ENCODE measurements at regions not wholly inside any gene's neighbourhood (a gene's known extent, or its start where the extent isn't known, plus 50 kb on each side); places are given as distances from the start of the nearest gene placed in this dataset.

DNA sequence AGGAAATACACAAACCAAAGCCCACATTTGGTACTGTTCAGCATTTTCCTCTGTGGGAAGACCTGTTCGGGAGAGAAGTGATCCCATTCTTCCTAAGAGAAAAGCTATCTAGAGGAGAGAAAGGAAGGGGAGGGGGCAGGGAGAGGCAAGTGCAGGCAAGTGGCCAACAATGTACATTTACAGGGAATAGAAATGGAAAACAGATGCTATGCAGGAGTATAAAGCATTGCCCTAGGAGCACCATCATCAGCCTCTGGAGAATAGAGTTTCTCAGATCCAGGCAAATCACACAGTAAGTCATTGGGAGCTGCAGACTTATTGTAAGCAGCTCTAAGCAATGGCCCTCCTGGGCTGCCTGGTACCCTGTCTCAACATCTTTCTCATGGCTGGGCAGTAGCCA, 424.4 kb upstream of the AUTS2 start:
- no peaks in the 10 kb centered on the region for H3K9me3 ChIP-seq (ENCODE audit: control insufficient read depth, low read depth, low read length)
- H3K36me3 ChIP-seq (ENCODE audit: control insufficient read depth, low read depth, low read length), result no peaks in the 10 kb centered on the region
- H3K27me3 ChIP-seq (ENCODE audit: control insufficient read depth, insufficient read depth, low read length), result no peaks in the 10 kb centered on the region
- H3K27ac ChIP-seq (ENCODE audit: low read length), result no peak overlapping the region
- no peak overlapping the region for H3K9ac ChIP-seq (ENCODE audit: low read length)
- no peak overlapping the region for H3K4me3 ChIP-seq (ENCODE audit: low read length)
- no peaks in the 10 kb centered on the region for H3K4me1 ChIP-seq (ENCODE audit: control insufficient read depth, low read depth, low read length)

DNA sequence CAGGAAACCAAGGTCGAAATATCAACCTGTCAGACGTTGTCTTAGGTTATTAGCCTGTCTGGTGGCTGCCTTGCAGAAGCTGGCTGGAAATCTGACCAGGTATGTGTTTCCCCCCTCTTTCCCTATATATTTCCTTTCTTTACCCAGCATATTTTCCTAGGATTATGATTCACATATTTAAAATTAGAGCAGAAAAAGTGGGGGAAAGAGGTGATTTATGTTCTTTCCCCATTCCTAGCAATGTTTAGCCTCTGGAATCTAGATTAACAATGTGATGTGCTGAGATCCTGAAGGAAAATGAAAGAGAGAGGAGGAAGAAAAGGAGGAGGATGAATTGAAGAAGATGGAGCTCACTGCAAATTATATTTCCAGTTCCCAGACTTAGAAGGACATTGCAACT, 421.4 kb upstream of the AUTS2 start:
- H3K4me3 ChIP-seq (ENCODE audit: low read length), result no peak overlapping the region
- no peaks in the 10 kb centered on the region for H3K9me3 ChIP-seq (ENCODE audit: control insufficient read depth, low read depth, low read length)
- no peaks in the 10 kb centered on the region for H3K36me3 ChIP-seq (ENCODE audit: control insufficient read depth, low read depth, low read length)
- no peak overlapping the region for H3K27ac ChIP-seq (ENCODE audit: low read length)
- no peaks in the 10 kb centered on the region for H3K27me3 ChIP-seq (ENCODE audit: control insufficient read depth, insufficient read depth, low read length)
- H3K4me1 ChIP-seq (ENCODE audit: control insufficient read depth, low read depth, low read length), result no peaks in the 10 kb centered on the region
- no peak overlapping the region for H3K9ac ChIP-seq (ENCODE audit: low read length)

GRCh38 chr7:69177461-69177861, 420.8 kb upstream of the AUTS2 start:
- H3K4me1 ChIP-seq (ENCODE audit: control insufficient read depth, low read depth, low read length), result no peaks in the 10 kb centered on the region
- H3K27me3 ChIP-seq (ENCODE audit: control insufficient read depth, insufficient read depth, low read length), result no peaks in the 10 kb centered on the region
- H3K9ac ChIP-seq (ENCODE audit: low read length), result no peak overlapping the region
- H3K36me3 ChIP-seq (ENCODE audit: control insufficient read depth, low read depth, low read length), result no peaks in the 10 kb centered on the region
- H3K9me3 ChIP-seq (ENCODE audit: control insufficient read depth, low read depth, low read length), result no peaks in the 10 kb centered on the region
- no peak overlapping the region for H3K4me3 ChIP-seq (ENCODE audit: low read length)
- H3K27ac ChIP-seq (ENCODE audit: low read length), result no peak overlapping the region

DNA sequence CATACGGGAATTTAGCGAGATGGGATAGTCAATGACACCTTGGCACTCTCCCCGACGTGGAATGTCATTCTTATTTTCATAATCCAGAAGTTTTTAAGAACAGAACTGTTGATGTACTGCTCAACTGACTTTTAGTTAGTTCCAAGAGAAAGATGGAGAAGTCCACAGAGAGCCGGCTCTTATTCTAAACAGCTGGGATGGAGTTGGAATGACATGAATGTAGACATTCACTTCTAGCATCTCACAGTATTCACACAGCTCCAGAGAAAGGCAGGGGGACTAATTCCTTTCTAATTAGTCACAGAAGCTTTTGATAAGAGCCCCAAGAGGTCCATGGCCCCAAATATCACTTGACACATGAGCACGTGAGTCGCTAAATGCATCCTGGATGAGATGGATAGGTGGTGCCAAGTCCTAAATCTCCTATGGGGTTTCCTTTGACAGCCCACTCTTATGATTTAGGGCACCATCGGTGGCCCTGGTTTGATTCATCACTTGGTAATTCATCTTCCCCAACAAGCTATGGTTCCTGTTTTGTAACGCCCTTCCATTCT, 420.3 kb upstream of the AUTS2 start:
- Histone ChIP-seq H3K27ac (ENCODE audit: low read length) (no peak overlapping the region), H3K27me3 (ENCODE audit: control insufficient read depth, insufficient read depth, low read length) (no peaks in the 10 kb centered on the region), H3K4me1 (ENCODE audit: control insufficient read depth, low read depth, low read length) (no peaks in the 10 kb centered on the region), H3K9me3 (ENCODE audit: control insufficient read depth, low read depth, low read length) (no peaks in the 10 kb centered on the region), H3K4me3 (ENCODE audit: low read length) (no peak overlapping the region), H3K36me3 (ENCODE audit: control insufficient read depth, low read depth, low read length) (no peaks in the 10 kb centered on the region), H3K9ac (ENCODE audit: low read length) (no peak overlapping the region)

DNA sequence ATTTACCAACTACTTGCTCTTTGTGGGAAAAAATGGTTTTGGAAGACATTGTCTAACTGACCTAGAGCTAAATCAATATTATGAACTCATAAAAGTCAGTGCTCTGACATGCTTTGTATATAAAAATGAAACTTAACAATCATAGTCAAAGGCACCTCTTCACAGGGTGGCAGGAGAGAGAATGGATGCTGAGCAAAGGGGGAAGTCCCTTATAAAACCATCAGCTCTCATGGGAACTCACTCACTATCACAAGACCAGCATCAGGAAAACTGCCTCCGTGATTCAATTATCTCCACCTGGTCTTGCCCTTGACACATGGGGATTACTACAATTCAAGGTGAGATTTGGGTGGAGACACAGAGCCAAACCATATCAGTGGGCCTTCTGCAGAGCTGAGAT, 417.6 kb upstream of the AUTS2 start:
- Histone ChIP-seq H3K4me3 (ENCODE audit: low read length) (no peak overlapping the region), H3K27ac (ENCODE audit: low read length) (no peak overlapping the region), H3K9me3 (ENCODE audit: control insufficient read depth, low read depth, low read length) (no peaks in the 10 kb centered on the region), H3K27me3 (ENCODE audit: control insufficient read depth, insufficient read depth, low read length) (no peaks in the 10 kb centered on the region), H3K9ac (ENCODE audit: low read length) (no peak overlapping the region), H3K4me1 (ENCODE audit: control insufficient read depth, low read depth, low read length) (no peaks in the 10 kb centered on the region), H3K36me3 (ENCODE audit: control insufficient read depth, low read depth, low read length) (no peaks in the 10 kb centered on the region)

- Histone ChIP-seq H3K36me3 (ENCODE audit: control insufficient read depth, low read depth, low read length) (no peaks in the 10 kb centered on the region), H3K9ac (ENCODE audit: low read length) (no peak overlapping the region), H3K27me3 (ENCODE audit: control insufficient read depth, insufficient read depth, low read length) (no peaks in the 10 kb centered on the region), H3K4me3 (ENCODE audit: low read length) (no peak overlapping the region), H3K27ac (ENCODE audit: low read length) (no peak overlapping the region), H3K4me1 (ENCODE audit: control insufficient read depth, low read depth, low read length) (no peaks in the 10 kb centered on the region), H3K9me3 (ENCODE audit: control insufficient read depth, low read depth, low read length) (no peaks in the 10 kb centered on the region)
Measured at GRCh38 chr7:69182596-69183467, 415.4 kb upstream of the AUTS2 start.

DNA sequence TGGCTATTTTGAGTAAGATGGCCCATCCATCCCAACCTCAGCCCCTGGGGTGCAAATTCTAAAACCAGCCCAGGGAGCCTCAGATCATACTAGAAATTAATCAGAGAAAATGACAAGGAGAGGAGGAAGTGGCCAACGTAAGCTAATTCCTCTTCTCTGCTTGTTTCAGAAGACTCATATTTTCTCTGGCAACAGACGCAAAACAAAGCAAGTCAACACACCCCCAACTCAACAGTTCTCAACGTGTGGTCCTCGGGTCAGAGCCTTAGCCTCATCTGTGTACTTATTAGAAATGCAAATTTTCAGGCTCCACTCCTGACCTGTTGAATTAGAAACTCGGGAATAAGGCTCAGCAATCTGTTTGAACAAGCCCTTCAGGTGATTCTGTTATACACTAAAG, 413.9 kb upstream of the AUTS2 start:
- Histone ChIP-seq H3K27me3 (ENCODE audit: control insufficient read depth, insufficient read depth, low read length) (no peaks in the 10 kb centered on the region), H3K4me3 (ENCODE audit: low read length) (no peak overlapping the region), H3K27ac (ENCODE audit: low read length) (no peak overlapping the region), H3K9me3 (ENCODE audit: control insufficient read depth, low read depth, low read length) (no peaks in the 10 kb centered on the region), H3K9ac (ENCODE audit: low read length) (no peak overlapping the region), H3K4me1 (ENCODE audit: control insufficient read depth, low read depth, low read length) (no peaks in the 10 kb centered on the region), H3K36me3 (ENCODE audit: control insufficient read depth, low read depth, low read length) (no peaks in the 10 kb centered on the region)

- H3K4me1 ChIP-seq (ENCODE audit: control insufficient read depth, low read depth, low read length), result no peaks in the 10 kb centered on the region
- no peaks in the 10 kb centered on the region for H3K27me3 ChIP-seq (ENCODE audit: control insufficient read depth, insufficient read depth, low read length)
- no peak overlapping the region for H3K9ac ChIP-seq (ENCODE audit: low read length)
- no peaks in the 10 kb centered on the region for H3K36me3 ChIP-seq (ENCODE audit: control insufficient read depth, low read depth, low read length)
- no peaks in the 10 kb centered on the region for H3K9me3 ChIP-seq (ENCODE audit: control insufficient read depth, low read depth, low read length)
- H3K27ac ChIP-seq (ENCODE audit: low read length), result no peak overlapping the region
- H3K4me3 ChIP-seq (ENCODE audit: low read length), result no peak overlapping the region
Measured at GRCh38 chr7:69185170-69185569, 413.1 kb upstream of the AUTS2 start.

DNA sequence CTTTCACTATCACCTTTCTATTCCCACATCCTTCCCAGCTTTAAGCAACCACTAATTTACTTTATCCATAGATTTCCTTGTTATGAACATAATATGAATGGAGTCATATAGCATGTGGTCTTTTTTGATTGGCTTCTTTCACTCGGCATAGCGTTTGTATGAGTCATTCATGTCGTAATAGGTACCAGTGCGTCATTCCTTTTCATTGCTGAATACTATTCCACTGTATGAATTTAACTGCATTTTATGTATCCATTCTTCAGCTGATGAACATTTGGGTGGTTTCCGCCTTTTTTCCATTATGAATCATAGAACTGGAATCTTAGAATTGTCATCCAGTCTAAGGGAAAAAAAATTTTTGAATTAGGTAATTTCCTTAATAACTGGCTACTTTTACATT, 411.3 kb upstream of the AUTS2 start:
- Histone ChIP-seq H3K36me3 (ENCODE audit: control insufficient read depth, low read depth, low read length) (no peaks in the 10 kb centered on the region), H3K9me3 (ENCODE audit: control insufficient read depth, low read depth, low read length) (no peaks in the 10 kb centered on the region), H3K27me3 (ENCODE audit: control insufficient read depth, insufficient read depth, low read length) (no peaks in the 10 kb centered on the region), H3K9ac (ENCODE audit: low read length) (no peak overlapping the region), H3K4me3 (ENCODE audit: low read length) (no peak overlapping the region), H3K27ac (ENCODE audit: low read length) (no peak overlapping the region), H3K4me1 (ENCODE audit: control insufficient read depth, low read depth, low read length) (no peaks in the 10 kb centered on the region)

GRCh38 chr7:69187824-69188333, 410.4 kb upstream of the AUTS2 start:
- Histone ChIP-seq H3K27ac (ENCODE audit: low read length) (no peak overlapping the region), H3K36me3 (ENCODE audit: control insufficient read depth, low read depth, low read length) (no peaks in the 10 kb centered on the region), H3K9ac (ENCODE audit: low read length) (no peak overlapping the region), H3K4me3 (ENCODE audit: low read length) (no peak overlapping the region), H3K4me1 (ENCODE audit: control insufficient read depth, low read depth, low read length) (no peaks in the 10 kb centered on the region), H3K27me3 (ENCODE audit: control insufficient read depth, insufficient read depth, low read length) (no peaks in the 10 kb centered on the region), H3K9me3 (ENCODE audit: control insufficient read depth, low read depth, low read length) (no peaks in the 10 kb centered on the region)

DNA sequence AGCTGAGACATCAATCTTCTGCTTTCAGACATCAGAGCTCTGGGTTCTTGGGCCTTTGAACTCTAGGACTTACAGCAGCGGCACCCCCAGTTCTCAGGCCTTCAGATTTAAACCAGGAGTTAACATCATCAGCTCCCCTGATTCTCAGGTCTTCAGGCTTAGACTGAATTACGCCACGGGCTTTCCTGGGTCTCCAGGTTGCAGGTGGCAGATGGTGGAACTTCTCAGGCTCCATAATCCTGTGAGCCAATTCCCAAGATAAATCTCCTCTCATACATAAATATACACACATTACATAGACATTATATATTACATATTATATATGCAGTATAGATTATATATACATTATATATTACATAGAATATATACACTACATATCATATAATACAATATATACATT, 408.9 kb upstream of the AUTS2 start:
- no peaks in the 10 kb centered on the region for H3K9me3 ChIP-seq (ENCODE audit: control insufficient read depth, low read depth, low read length)
- H3K9ac ChIP-seq (ENCODE audit: low read length), result no peak overlapping the region
- H3K27me3 ChIP-seq (ENCODE audit: control insufficient read depth, insufficient read depth, low read length), result no peaks in the 10 kb centered on the region
- H3K27ac ChIP-seq (ENCODE audit: low read length), result no peak overlapping the region
- H3K4me1 ChIP-seq (ENCODE audit: control insufficient read depth, low read depth, low read length), result no peaks in the 10 kb centered on the region
- H3K36me3 ChIP-seq (ENCODE audit: control insufficient read depth, low read depth, low read length), result no peaks in the 10 kb centered on the region
- H3K4me3 ChIP-seq (ENCODE audit: low read length), result no peak overlapping the region

GRCh38 chr7:69190025-69190424, 408.2 kb upstream of the AUTS2 start:
- Histone ChIP-seq H3K9ac (ENCODE audit: low read length) (no peak overlapping the region), H3K27me3 (ENCODE audit: control insufficient read depth, insufficient read depth, low read length) (no peaks in the 10 kb centered on the region), H3K36me3 (ENCODE audit: control insufficient read depth, low read depth, low read length) (no peaks in the 10 kb centered on the region), H3K4me3 (ENCODE audit: low read length) (no peak overlapping the region), H3K4me1 (ENCODE audit: control insufficient read depth, low read depth, low read length) (no peaks in the 10 kb centered on the region), H3K9me3 (ENCODE audit: control insufficient read depth, low read depth, low read length) (no peaks in the 10 kb centered on the region), H3K27ac (ENCODE audit: low read length) (no peak overlapping the region)
